Stomach (tissue), 8 donors: ENCODE measurements at regions not wholly inside any gene's neighbourhood (a gene's known extent, or its start where the extent isn't known, plus 50 kb on each side); places are given as distances from the start of the nearest gene placed in this dataset.
A peak's percentile ranks its signal among the peaks of the same experiment; 100 is the strongest.

Experiments used
- DNase-seq, 2 donors: peaks; one replicate each; pipeline versions ENCODE4 v3.0.0 to v3.0.0-alpha.2; 2013 to 2019
- H3K27ac ChIP-seq, 5 donors: fragments of 200-600 bp in 4 of 5; sonication (generic) in 4 of 5; one replicate each; pipeline ENCODE4 v1.5.1; 2013 to 2019; ENCODE audit warnings: mild to moderate bottlenecking in 1 of 5, moderate library complexity in 1 of 5
- H3K27me3 ChIP-seq, 3 donors: fragments of 200-600 bp; sonication (generic); one replicate each; pipeline ENCODE4 v1.5.1; 2017 to 2019; ENCODE audit warnings: mixed run types in 1 of 3
- H3K36me3 ChIP-seq, 4 donors: fragments of 200-600 bp; sonication (generic); 1 replicate in 3 of 4; 2 replicates in 1 of 4; pipeline ENCODE4 v1.5.1; 2016 to 2019
- H3K4me1 ChIP-seq, 4 donors: fragments of 200-600 bp; sonication (generic); one replicate each; pipeline ENCODE4 v1.5.1; 2016 to 2019
- H3K4me3 ChIP-seq, 4 donors: fragments of 200-600 bp; sonication (generic) in 3 of 4; one replicate each; pipeline ENCODE4 v1.5.1; 2016 to 2019; ENCODE audit warnings: mild to moderate bottlenecking in 1 of 4
- H3K9me3 ChIP-seq, 4 donors: fragments of 200-600 bp; sonication (generic); one replicate each; pipeline ENCODE4 v1.5.1; 2016 to 2019
- EP300 ChIP-seq: sonication (generic); formaldehyde crosslinking; IDR thresholded peaks from one replicate; pipeline ENCODE4 v1.6.1; 2017; ENCODE audit warnings: antibody characterized with exemption
- POLR2A ChIP-seq, 4 donors: fragments of 450-650 bp; IDR thresholded peaks; one replicate each; pipeline ENCODE4 v1.6.1; 2016; ENCODE audit warnings: antibody characterized with exemption in 4 of 4, control low read depth in 2 of 4, mild to moderate bottlenecking in 1 of 4, moderate library complexity in 1 of 4
- POLR2AphosphoS5 ChIP-seq, 3 donors: sonication (generic); formaldehyde crosslinking; IDR thresholded peaks; one replicate each; pipeline ENCODE4 v1.6.1; 2016; ENCODE audit warnings: antibody characterized with exemption in 3 of 3
- WGBS, 5 donors: extraction: QIAGEN DNeasy Blood & Tissue Kit in 3 of 5; methylation state at CpG; one replicate each; pipeline versions ENCODE4 v1.1.5 to v1.1.7; 2013 to 2018; 5-methylcytosine and 5-hydroxymethylcytosine counted together
- intact Hi-C: fragments of 100-400 bp; cut with DNase I; formaldehyde crosslinking; loops from one replicate; pipeline ENCODE4 v1.15.1; 2023; ENCODE audit warnings: low total_unique reads
- TF ChIP-seq, protein P1 (sequence below), 7 experiments: fragments of 450-650 bp in 4 of 7; fragments of 200-600 bp in 3 of 7; sonication (generic) in 3 of 7; IDR thresholded peaks; one replicate each; pipeline ENCODE4 v1.5.1; 2016 to 2019; ENCODE audit warnings: antibody characterized with exemption in 7 of 7, control low read depth in 2 of 7, mild to moderate bottlenecking in 1 of 7
- donor health status: healthy with polysubstance abuse.
- donor health status: Bipolar disorder and iron deficiency.
- donor health status: healthy.

- TF ChIP-seq POLR2AphosphoS5 (IDR thresholded peaks at IDR 0.05) (no peak), POLR2A (IDR thresholded peaks at IDR 0.05) (no peak), EP300 (no peak)
- TF ChIP-seq, protein P1, sequence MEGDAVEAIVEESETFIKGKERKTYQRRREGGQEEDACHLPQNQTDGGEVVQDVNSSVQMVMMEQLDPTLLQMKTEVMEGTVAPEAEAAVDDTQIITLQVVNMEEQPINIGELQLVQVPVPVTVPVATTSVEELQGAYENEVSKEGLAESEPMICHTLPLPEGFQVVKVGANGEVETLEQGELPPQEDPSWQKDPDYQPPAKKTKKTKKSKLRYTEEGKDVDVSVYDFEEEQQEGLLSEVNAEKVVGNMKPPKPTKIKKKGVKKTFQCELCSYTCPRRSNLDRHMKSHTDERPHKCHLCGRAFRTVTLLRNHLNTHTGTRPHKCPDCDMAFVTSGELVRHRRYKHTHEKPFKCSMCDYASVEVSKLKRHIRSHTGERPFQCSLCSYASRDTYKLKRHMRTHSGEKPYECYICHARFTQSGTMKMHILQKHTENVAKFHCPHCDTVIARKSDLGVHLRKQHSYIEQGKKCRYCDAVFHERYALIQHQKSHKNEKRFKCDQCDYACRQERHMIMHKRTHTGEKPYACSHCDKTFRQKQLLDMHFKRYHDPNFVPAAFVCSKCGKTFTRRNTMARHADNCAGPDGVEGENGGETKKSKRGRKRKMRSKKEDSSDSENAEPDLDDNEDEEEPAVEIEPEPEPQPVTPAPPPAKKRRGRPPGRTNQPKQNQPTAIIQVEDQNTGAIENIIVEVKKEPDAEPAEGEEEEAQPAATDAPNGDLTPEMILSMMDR (IDR thresholded peaks at IDR 0.05): no peak
- Histone ChIP-seq H3K36me3 (no peaks in the 10 kb centered on the region), H3K9me3 (no peaks in the 10 kb centered on the region), H3K27me3 (no peaks in the 10 kb centered on the region), H3K4me3 (no peak overlapping the region), H3K27ac (no peak overlapping the region), H3K4me1 (no peaks in the 10 kb centered on the region)
- WGBS, 5 donors: 31 to 78% (median 56%) methylated on average over 1 of the region's 1 CpG
- peak in 1 of 2 donors; percentile 15 for DNase-seq
- intact Hi-C loops: no loop called here
Measured at GRCh38 chr20:55488593-55488992, 516.7 kb downstream of the CBLN4 start.

DNA sequence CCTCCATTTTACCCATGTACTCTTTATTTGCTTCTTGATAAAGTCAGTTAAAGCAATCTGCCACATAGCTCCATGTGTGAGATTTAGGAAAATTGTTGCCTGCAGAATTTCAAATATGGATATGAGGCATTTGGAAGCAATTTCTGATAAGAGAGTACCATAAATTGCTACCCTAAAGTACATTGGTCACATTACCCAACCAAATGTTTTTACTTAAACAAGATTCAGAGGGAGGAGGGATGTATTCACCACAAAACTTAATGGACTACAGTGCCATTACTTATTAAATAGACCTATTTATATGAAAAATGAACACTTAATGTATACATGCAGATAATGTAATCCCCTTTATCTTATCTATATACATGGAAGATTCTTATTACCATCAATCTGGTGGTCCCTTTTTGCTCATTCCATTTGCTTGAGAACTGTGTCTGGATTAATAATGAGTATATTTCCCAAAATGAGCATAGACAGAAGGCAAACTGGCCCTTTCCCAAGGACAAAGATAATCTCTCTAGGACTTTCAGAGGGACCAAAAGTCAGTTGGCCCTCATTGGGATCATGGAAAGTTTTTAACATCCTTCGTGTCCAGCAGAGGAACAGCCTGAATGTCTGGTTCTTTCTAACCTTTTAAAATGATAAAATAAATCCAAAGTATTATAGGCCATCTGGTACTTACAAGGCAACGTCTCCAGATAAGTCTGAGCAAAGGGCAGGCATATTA is 526.4 kb downstream of the CBLN4 start:
- Histone ChIP-seq H3K36me3 (no peaks in the 10 kb centered on the region), H3K27ac (no peak overlapping the region), H3K4me3 (no peak overlapping the region), H3K9me3 (peaks cover 0 to 5% (median 0%) of the 10 kb centered on the region in 4 donors), H3K27me3 (no peaks in the 10 kb centered on the region), H3K4me1 (no peaks in the 10 kb centered on the region)
- intact Hi-C loops: no loop called here
- 29 to 55% (median 44%) methylated on average over 2 of the region's 2 CpGs for WGBS, 5 donors
- DNase-seq: peak in 1 of 2 donors; percentile 56
- TF ChIP-seq, protein P1 (IDR thresholded peaks at IDR 0.05): no peak
- TF ChIP-seq POLR2AphosphoS5 (IDR thresholded peaks at IDR 0.05) (no peak), POLR2A (IDR thresholded peaks at IDR 0.05) (no peak), EP300 (no peak)

- Histone ChIP-seq H3K4me3 (no peak overlapping the region), H3K9me3 (no peaks in the 10 kb centered on the region), H3K27me3 (no peaks in the 10 kb centered on the region), H3K4me1 (no peaks in the 10 kb centered on the region), H3K27ac (no peak overlapping the region), H3K36me3 (no peaks in the 10 kb centered on the region)
- 64 to 74% (median 69%) methylated on average over 4 of the region's 4 CpGs for WGBS, 5 donors
- no peak for DNase-seq
- intact Hi-C loops: no loop called here
- TF ChIP-seq, protein P1 (IDR thresholded peaks at IDR 0.05): no peak
- TF ChIP-seq POLR2A (IDR thresholded peaks at IDR 0.05): no peak
- TF ChIP-seq POLR2AphosphoS5 (IDR thresholded peaks at IDR 0.05): no peak
- TF ChIP-seq EP300: no peak
Measured at GRCh38 chr20:55472704-55473103, 532.6 kb downstream of the CBLN4 start.

- H3K36me3 ChIP-seq: no peaks in the 10 kb centered on the region
- 42 to 60% (median 57%) methylated on average over 7 of the region's 7 CpGs for WGBS, 5 donors
- no peak overlapping the region for H3K4me3 ChIP-seq
- no peaks in the 10 kb centered on the region for H3K4me1 ChIP-seq
- no peaks in the 10 kb centered on the region for H3K27me3 ChIP-seq
- H3K27ac ChIP-seq: no peak overlapping the region
- H3K9me3 ChIP-seq: no peaks in the 10 kb centered on the region
- intact Hi-C loops: no loop called here
- TF ChIP-seq EP300 (no peak), POLR2A (IDR thresholded peaks at IDR 0.05) (no peak), POLR2AphosphoS5 (IDR thresholded peaks at IDR 0.05) (no peak)
- TF ChIP-seq, protein P1 (IDR thresholded peaks at IDR 0.05): no peak
- peak in 1 of 2 donors; percentile 20 for DNase-seq
Measured at GRCh38 chr20:55471052-55472006, 534.0 kb downstream of the CBLN4 start.
